Activated CD4-positive, alpha-beta T cell treated with anti-CD3 and anti-CD28 coated beads, Interleukin-2, amount 50 U/mL, for 48 hours (primary cell): ENCODE measurements at regions not wholly inside any gene's neighbourhood (a gene's known extent, or its start where the extent isn't known, plus 50 kb on each side); places are given as distances from the start of the nearest gene placed in this dataset.
"Not testable (repeated sequence)": the region's sequence is repeated elsewhere in the genome, so short reads cannot be mapped to it uniquely, and the experiment has no call there.

Experiments
- DNase-seq, 2 experiments: peaks; one replicate each; pipeline ENCODE4 v3.0.0-alpha.2; 2020

GRCh38 chr3:104438706-104439105 is 928.0 kb upstream of the ALCAM start:
- DNase-seq: no peak

- DNase-seq: not testable (repeated sequence)
These were observed 921.3 kb upstream of the ALCAM start for GRCh38 chr3:104445252-104445919.

DNA sequence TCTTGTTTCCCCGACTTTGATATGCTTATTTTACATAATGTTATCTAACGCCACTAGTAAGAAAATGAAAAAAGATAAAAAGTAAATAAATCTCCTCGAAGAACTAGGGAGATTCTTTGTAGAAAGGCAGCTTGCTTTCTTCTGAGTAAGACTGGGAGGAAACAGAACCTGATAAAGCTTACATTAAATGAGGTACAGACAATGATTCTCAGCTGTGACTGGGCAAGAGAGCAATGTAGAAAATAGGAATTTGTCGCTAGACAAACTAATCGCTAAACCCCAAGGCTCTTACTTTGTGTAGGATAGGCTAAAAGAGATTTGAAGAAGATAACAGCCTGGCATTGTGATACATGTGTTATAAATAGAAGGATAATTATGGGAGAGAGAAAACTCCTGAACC is 919.0 kb upstream of the ALCAM start:
- no peak for DNase-seq

DNA sequence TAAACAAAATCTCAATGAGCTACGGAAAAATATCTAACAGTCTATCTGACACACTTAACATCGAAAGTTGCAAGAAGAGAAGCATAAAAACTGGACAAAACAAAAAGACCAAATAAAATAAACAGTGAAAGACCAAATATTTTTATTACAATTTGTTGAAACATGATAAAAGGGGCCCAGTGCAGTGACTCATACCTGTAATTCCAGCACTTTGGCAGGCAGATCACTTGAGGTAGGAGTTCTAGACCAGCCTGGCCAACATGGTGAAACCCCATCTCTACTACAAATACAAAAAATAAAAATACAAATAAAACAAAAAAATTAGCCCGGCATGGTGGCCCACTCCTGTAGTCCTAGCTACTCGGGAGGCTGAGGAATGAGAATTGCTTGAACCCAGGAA is 914.0 kb upstream of the ALCAM start:
- no peak for DNase-seq

DNA sequence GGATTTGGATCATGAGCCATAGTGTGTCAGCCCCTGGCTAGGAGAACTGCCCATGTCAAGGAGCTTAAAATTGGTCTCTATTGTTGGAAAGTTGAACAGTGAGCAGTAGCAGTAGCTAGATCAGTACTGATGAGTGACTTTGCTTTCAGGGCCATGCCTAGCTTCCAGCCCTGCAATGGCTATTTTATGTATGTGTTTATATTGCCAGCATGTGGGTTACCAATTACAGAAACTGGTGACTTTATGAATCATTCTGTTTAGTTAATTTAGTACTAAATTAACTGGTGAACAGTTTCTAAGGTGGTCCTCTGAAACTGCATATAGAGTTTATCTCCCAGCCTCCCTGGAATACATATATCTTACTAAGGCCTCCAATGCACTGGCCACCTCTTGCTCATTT is 908.1 kb upstream of the ALCAM start:
- no peak for DNase-seq

DNA sequence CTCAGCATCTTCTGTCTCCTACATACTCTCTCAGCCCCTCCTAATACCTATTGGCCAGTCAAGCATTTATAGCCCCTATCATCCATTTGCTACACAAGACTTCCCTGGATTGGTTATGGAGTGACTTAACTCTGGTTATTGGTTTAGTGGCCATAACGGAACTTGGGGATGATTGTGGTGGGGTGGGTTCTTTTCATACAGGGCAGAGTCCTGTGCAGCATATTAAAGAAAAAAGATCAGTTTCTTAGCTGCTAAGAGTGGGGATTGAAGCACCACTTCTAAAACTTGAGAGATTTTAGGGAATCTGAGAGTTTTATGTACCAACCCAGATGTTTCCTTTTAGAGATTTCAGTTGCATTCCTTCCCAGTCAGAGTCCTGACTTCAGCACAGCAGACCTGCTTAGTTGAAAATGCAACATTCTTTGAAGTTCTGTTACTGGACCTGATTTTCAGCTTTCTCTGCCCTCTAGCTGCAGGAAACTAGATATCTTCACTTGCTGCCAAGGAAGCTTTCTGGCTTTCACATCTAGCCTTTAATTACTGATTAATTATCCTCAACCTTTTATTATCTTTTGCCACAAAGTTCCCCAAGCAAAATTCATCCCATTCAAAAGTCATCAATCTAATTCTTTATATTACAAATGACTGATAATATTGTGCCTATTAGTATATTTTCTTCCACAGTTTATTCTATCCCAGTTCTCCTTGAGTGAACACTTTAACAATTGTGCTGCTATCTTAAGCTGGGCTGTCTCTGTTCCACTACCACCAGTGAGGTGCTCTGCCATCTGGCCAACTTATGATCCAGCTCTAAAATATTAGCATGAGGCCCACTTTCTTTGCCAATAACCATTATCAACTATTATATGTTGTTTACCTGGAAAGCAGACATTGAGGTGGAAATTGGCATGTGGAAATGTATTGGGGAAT is 906.0 kb upstream of the ALCAM start:
- no peak for DNase-seq

- no peak for DNase-seq
These were observed 905.3 kb upstream of the ALCAM start for GRCh38 chr3:104461431-104461830.

DNA sequence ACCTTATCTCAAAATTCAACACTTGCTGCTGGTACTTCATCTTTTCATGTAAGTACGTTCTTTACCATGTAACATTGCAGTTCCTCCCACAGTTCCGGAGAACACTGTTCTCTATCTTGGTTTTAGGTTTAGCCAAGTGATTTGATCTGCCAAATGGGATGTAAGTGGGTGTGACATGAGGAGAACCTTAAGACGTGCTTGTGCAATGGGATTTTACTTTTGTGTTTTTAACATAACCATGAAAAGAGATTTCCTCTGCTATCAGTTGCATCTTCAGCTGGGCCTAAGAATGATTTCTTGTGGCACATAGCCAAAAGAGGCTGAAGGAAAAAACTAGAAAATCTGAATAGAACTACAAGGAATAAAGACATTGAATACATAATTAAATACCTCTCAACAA is 894.5 kb upstream of the ALCAM start:
- no peak for DNase-seq

DNA sequence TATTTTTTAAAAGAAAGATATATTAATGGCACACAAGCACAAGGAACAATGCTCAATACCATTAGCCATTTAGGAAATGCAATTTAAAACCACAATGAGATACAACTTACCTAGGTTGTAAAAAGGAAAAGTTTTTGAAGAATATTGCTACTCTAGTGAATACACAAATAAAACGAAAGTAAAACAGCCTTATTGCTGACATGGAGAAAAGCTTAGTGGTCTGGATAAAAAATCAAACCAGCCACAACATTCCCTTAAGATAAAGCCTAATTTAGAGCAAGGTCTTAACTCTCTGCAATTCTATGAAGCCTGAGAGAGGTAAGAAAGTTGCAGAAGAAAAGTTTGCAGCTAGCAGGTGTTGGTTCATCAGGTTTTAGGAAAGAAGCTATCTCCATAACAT is 892.7 kb upstream of the ALCAM start:
- no peak for DNase-seq

- DNase-seq: no peak
These were observed 863.7 kb upstream of the ALCAM start for GRCh38 chr3:104503022-104503421.

- no peak for DNase-seq
These were observed 856.4 kb upstream of the ALCAM start for GRCh38 chr3:104510131-104510849.

GRCh38 chr3:104514371-104514770 is 852.3 kb upstream of the ALCAM start:
- DNase-seq: no peak

GRCh38 chr3:104514776-104515175 is 851.9 kb upstream of the ALCAM start:
- no peak for DNase-seq

- DNase-seq: no peak
These were observed 847.6 kb upstream of the ALCAM start for GRCh38 chr3:104519068-104519467.

DNA sequence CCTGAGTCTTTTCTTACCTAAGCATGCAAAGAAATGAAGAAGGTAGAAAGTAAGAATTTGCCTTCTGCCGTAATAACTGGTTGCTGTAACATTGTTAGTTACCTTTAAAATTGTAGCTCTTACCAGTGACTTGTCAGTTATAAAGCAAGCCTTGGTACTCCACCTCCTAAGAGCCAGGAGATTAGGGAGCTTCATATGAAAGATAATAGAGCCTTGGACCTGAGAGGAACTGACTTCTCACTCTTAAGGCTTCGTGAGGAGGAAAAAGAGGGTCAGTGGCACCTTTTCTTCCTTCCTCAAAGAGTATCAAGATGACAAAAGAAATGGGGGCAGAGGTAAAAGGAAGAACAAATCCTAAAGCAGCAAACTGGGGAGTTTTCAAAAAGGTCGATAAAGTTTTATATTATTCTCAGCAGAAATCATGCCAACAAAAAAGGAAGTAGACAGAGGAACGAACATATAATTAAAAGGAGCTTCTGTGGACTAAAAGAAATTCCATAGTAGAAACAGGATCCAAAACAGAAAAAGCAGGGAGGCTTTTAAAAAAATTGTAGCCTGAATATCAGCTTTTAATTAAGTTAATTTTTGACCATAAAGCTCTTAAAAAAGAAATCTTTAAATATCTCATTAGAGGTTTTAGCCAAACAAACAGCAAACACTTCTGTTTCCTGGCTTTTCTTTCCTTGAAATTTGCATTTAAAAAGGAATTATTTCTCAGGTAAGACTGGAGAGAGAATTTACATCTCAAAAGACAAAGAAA is 847.1 kb upstream of the ALCAM start:
- no peak for DNase-seq

- no peak for DNase-seq
These were observed 846.5 kb upstream of the ALCAM start for GRCh38 chr3:104520228-104520655.

DNA sequence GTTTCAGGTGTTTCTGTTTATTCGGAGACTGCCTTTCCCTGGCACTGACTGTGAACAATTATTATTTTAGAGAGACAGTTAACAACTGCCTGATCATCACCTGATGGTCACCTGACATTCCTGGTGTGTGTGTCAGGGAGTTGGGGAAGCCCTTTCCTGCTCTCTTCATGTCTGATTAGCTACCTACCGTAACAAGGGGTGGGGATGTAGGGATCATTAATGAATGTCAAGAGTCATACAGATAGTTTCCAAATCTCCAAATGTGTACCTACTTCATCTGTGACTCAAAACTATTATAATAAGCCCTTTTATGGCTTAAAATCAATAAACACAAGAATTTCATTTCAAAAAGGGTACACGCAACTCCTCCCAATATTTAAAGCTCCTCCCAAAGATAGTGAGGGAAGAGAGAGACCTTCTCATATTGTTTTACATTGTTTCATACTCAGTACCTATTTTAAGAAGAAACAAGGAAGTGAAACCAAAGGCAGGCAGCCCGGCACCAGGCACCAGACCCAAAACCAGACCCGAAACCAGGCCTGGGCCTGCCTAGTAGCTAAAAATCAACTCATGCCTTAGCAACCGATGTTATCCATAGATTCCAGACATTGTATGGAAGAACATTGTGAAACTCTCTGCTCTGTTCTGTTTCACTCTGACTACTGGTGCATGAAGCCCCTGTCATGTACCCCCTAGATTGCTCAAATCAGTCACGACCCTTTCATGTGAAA is 844.9 kb upstream of the ALCAM start:
- DNase-seq: no peak

- DNase-seq: no peak
These were observed 843.6 kb upstream of the ALCAM start for GRCh38 chr3:104523136-104523535.

- DNase-seq: no peak
These were observed 839.8 kb upstream of the ALCAM start for GRCh38 chr3:104526901-104527401.

DNA sequence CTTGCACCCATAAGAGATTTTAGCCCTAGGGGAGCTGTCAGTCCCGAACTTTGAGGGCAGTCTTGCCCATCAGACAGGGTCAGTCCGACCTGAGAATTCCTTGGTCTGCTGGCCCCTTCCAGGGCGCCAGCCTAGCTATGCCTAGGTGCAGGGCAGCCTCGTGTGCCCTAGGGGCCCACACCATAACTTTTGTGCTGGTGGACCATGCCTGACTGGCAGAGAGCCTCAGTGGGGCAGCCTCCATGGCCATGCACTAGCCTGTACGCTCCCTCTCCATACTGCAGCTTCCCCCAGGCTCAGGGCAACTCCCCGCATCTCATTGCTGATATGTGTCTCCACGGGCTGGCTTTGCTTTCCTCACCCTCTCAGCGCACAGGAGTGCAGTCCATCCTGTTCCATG is 835.8 kb upstream of the ALCAM start:
- DNase-seq: no peak

DNA sequence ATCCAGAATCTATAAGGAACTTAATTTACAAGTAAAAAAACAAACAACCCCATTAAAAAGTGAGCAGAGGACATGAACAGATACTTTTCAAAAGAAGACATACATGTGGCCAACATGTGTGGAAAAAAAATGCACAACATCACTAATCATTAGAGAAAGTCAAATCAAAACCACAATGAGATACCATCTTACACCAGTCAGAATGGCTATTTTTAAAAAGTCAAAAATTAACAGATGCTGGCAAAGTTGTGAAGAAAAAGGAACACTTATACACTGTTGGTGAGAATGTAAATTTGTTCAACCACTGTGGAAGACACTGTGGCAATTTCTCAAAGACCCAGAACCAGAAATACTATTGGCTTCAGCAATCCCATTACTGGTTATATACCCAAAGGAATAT is 830.0 kb upstream of the ALCAM start:
- no peak for DNase-seq

- no peak for DNase-seq
These were observed 829.4 kb upstream of the ALCAM start for GRCh38 chr3:104537323-104537722.
